HG03565 (cell line): ENCODE measurements at regions not wholly inside any gene's neighbourhood (a gene's known extent, or its start where the extent isn't known, plus 50 kb on each side); places are given as distances from the start of the nearest gene placed in this dataset.

Experiments used
- ATAC-seq: cut with Tn5 transposase; IDR thresholded peaks from one replicate; pipeline ENCODE4 v1.9.1; 2021; ENCODE audit warnings: mild to moderate bottlenecking, moderate library complexity; ENCODE audit not compliant: unreplicated experiment

GRCh38 chr12:12015073-12015685 is 55.6 kb upstream of the BCL2L14 start:
- no peak for ATAC-seq

- no peak for ATAC-seq
These were observed 54.2 kb upstream of the BCL2L14 start for GRCh38 chr12:12016284-12017100.

- no peak for ATAC-seq
These were observed 53.6 kb upstream of the BCL2L14 start for GRCh38 chr12:12017135-12017581.

GRCh38 chr12:12017798-12018197 is 52.9 kb upstream of the BCL2L14 start:
- ATAC-seq, result no peak

GRCh38 chr12:12018454-12018853 is 52.3 kb upstream of the BCL2L14 start:
- no peak for ATAC-seq

GRCh38 chr12:12019881-12020280 is 50.9 kb upstream of the BCL2L14 start:
- no peak for ATAC-seq

- no peak for ATAC-seq
These were observed 50.0 kb upstream of the BCL2L14 start for GRCh38 chr12:12020762-12021161.
